Neutrophil (primary cell): ENCODE measurements at regions not wholly inside any gene's neighbourhood (a gene's known extent, or its start where the extent isn't known, plus 50 kb on each side); places are given as distances from the start of the nearest gene placed in this dataset.

ENCODE experiments used
- H3K27ac ChIP-seq: fragments of 200-600 bp; sonication (generic); 2 replicates; pipeline ENCODE4 v1.5.1; 2016; ENCODE audit warnings: mild to moderate bottlenecking, moderate library complexity
- H3K27me3 ChIP-seq: fragments of 200-600 bp; sonication (generic); 2 replicates; pipeline ENCODE4 v1.6.0; 2016; ENCODE audit warnings: mild to moderate bottlenecking
- H3K36me3 ChIP-seq: fragments of 200-600 bp; sonication (generic); 2 replicates; pipeline ENCODE4 v1.5.1; 2017
- H3K4me1 ChIP-seq, 2 experiments: fragments of 200-600 bp in 1 of 2; sonication (generic) in 1 of 2; 1 replicate in 1 of 2; 2 replicates in 1 of 2; pipeline versions ENCODE4 v1.5.1 to v1.6.1; 2013 to 2016; ENCODE audit warnings: low read depth in 1 of 2, low read length in 1 of 2, mild to moderate bottlenecking in 1 of 2, moderate library complexity in 1 of 2; ENCODE audit not compliant: control insufficient read depth in 1 of 2, insufficient read depth in 1 of 2
- H3K4me3 ChIP-seq, 2 experiments: fragments of 200-600 bp in 1 of 2; sonication (generic) in 1 of 2; 1 replicate in 1 of 2; 2 replicates in 1 of 2; pipeline ENCODE4 v1.5.1; 2013 to 2016; ENCODE audit warnings: low read depth in 1 of 2, low read length in 1 of 2, mild to moderate bottlenecking in 1 of 2, moderate library complexity in 1 of 2
- H3K9me3 ChIP-seq: fragments of 200-600 bp; sonication (generic); 2 replicates; pipeline ENCODE4 v1.5.1; 2016
- TF ChIP-seq, protein P1 (sequence below): fragments of 200-600 bp; sonication (generic); IDR thresholded peaks from 2 replicates; pipeline ENCODE4 v1.5.1; 2016; ENCODE audit warnings: antibody characterized with exemption

DNA sequence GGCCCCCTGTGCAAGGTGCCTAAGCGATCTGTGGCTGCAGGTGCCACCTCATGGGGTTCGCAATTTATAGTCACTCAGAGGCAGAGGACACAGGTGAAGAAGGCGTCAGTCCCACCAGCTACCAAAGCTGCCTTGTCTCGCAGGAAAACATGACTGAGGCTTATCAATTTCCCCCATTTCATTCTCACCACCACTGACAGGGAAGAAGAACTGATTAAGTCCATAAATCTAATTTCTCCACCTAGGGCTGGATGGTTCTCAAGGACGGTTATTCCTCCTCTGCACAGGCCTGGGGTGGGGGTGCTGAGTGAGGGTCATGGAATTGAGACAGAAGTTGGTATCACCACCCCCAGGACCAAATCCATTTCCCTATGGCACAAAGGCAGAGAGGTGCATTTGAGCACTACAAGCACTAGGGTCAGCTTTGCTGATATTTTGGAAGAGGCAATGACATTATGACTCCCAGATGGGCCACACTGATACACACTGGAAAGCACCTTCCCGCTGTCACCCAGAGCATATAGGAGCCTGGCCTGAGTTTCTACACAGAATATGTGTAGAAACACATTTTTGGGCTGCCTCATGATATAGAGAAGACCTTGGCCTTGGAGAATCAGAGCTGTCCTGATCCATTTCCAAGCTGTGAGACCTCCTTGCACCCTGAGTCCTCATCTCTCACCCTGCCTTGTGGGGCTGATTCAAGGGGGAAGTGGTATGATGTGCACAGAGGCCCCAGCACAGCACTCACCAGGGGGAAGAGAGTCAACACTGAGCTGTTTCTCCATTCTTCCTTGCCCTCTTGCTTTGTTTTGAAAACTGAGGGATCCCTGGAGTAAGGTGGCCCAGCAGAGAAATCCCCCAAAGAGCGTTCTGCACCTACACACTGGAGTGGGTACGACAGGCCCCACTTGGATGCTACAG, 59.4 kb downstream of the PITPNM2 start:
- H3K9me3 ChIP-seq, result no peaks in the 10 kb centered on the region
- TF ChIP-seq, protein P1, sequence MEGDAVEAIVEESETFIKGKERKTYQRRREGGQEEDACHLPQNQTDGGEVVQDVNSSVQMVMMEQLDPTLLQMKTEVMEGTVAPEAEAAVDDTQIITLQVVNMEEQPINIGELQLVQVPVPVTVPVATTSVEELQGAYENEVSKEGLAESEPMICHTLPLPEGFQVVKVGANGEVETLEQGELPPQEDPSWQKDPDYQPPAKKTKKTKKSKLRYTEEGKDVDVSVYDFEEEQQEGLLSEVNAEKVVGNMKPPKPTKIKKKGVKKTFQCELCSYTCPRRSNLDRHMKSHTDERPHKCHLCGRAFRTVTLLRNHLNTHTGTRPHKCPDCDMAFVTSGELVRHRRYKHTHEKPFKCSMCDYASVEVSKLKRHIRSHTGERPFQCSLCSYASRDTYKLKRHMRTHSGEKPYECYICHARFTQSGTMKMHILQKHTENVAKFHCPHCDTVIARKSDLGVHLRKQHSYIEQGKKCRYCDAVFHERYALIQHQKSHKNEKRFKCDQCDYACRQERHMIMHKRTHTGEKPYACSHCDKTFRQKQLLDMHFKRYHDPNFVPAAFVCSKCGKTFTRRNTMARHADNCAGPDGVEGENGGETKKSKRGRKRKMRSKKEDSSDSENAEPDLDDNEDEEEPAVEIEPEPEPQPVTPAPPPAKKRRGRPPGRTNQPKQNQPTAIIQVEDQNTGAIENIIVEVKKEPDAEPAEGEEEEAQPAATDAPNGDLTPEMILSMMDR, result no peak
- peaks cover 6% of the 10 kb centered on the region in 2 experiments for H3K4me1 ChIP-seq
- H3K27me3 ChIP-seq, result no peaks in the 10 kb centered on the region
- H3K4me3 ChIP-seq, result no peak overlapping the region
- no peak overlapping the region for H3K27ac ChIP-seq
- no peaks in the 10 kb centered on the region for H3K36me3 ChIP-seq

DNA sequence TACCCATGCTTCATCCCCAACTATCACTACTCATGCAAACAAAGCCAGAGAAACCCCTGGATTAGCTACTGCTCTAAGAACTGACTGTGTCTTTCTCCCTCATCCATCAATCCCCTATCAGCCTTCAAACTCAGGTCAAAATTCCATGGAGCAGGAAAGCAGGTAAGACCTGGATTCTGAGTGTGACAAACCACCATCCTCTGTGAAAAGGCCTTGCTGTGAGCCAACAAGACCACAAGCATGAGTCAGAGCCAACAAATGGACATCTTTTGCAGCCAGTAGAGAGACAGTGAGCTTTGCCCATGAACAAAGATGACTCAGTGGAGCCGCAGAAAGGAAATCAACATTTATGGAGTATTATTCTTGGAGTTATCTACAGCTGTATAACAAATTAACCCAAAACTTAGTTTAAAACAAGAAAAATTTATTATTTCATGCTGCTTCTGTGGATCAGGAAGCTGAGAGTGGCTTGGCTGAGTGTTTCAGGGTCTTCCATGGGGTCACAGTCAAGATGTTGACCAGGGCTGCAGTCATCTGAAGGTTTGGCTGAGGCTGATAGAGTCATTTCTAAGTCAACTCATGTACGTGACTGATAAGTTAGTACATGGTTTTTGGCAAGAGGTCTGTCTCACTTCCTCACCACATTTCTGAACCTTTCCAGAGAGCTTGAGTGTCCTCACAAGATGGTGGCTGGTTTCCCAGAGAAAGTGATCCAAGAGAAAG, 61.1 kb downstream of the PITPNM2 start:
- TF ChIP-seq, protein P1, result no peak
- H3K27me3 ChIP-seq, result no peaks in the 10 kb centered on the region
- no peaks in the 10 kb centered on the region for H3K9me3 ChIP-seq
- peaks cover 6% of the 10 kb centered on the region in 2 experiments for H3K4me1 ChIP-seq
- no peaks in the 10 kb centered on the region for H3K36me3 ChIP-seq
- no peak overlapping the region for H3K27ac ChIP-seq
- no peak overlapping the region for H3K4me3 ChIP-seq

DNA sequence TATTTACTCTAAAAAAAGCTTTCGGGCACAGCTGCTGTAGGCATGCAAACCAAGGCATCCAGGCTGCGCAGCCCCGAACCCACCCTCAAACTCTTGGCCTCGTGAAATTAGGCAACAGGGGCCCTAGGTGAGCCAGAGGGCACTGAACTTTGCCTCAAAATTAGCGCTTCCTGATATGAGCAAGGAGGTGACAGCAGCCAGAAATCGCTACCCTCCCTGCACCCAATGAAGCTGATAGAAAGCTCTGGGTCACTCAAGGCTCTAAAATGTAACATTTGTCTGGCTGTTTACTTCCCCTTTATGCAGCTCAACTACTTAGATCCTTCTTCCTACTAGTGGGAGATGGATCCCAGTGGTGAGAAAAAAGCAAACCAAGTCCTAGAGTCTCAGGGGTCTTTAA, 61.8 kb downstream of the PITPNM2 start:
- no peaks in the 10 kb centered on the region for H3K27me3 ChIP-seq
- H3K36me3 ChIP-seq, result no peaks in the 10 kb centered on the region
- H3K4me1 ChIP-seq, result peaks cover 6% of the 10 kb centered on the region in 2 experiments
- no peak overlapping the region for H3K4me3 ChIP-seq
- no peaks in the 10 kb centered on the region for H3K9me3 ChIP-seq
- no peak overlapping the region for H3K27ac ChIP-seq
- TF ChIP-seq, protein P1, result no peak

GRCh38 chr12:123085730-123086487, 65.0 kb downstream of the PITPNM2 start:
- Histone ChIP-seq H3K4me3 (no peak overlapping the region), H3K36me3 (no peaks in the 10 kb centered on the region), H3K4me1 (no peaks in the 10 kb centered on the region), H3K27me3 (no peaks in the 10 kb centered on the region), H3K9me3 (no peaks in the 10 kb centered on the region), H3K27ac (no peak overlapping the region)
- TF ChIP-seq, protein P1, result no peak

GRCh38 chr12:123085066-123085465, 65.8 kb downstream of the PITPNM2 start:
- Histone ChIP-seq H3K4me3 (no peak overlapping the region), H3K27me3 (no peaks in the 10 kb centered on the region), H3K4me1 (no peaks in the 10 kb centered on the region), H3K36me3 (no peaks in the 10 kb centered on the region), H3K9me3 (no peaks in the 10 kb centered on the region), H3K27ac (no peak overlapping the region)
- TF ChIP-seq, protein P1, result no peak
